NCI-H2029 treated with DMSO at 0.1 percent for 48 hours (cell line): ENCODE measurements at regions not wholly inside any gene's neighbourhood (a gene's known extent, or its start where the extent isn't known, plus 50 kb on each side); places are given as distances from the start of the nearest gene placed in this dataset.

Experiments used
- DNase-seq: peaks from one replicate; lab custom pipeline; 2025; lab: John Stamatoyannopoulos, UW

GRCh38 chr18:77520767-77521166 lies 271.1 kb downstream of the GALR1 start:
- no peak for DNase-seq

DNA sequence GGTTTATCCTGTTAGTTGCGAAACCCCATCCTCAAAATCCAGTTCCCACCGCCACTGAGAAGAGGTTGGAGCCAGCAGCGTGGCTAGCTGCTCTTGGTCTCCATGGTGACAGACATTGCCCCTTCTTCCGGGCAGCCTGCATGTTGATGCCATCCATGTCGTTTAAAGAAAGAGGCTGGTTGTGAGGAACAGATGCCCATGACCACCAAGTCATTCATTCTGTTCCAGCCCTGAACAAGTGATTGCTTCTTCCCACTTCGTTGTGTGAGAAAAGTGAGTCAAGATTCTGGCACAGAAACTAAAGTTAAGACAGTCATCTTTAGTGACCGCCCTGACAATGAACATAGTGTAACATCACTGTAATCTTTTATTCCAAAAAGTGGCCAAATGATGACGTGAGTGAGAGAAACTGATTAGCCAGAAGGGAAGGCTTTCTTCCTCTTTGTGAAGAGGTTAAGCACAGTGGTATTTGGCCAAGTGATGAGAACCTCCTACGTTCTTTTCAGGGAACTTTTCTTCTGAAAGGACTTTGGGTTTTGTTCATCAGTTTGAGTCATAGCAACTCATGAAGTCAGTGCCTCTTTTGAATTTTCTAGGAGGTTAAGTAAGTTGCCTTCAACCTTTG lies 272.5 kb downstream of the GALR1 start:
- DNase-seq, result no peak

GRCh38 chr18:77524909-77525308 lies 275.3 kb downstream of the GALR1 start:
- no peak for DNase-seq

DNA sequence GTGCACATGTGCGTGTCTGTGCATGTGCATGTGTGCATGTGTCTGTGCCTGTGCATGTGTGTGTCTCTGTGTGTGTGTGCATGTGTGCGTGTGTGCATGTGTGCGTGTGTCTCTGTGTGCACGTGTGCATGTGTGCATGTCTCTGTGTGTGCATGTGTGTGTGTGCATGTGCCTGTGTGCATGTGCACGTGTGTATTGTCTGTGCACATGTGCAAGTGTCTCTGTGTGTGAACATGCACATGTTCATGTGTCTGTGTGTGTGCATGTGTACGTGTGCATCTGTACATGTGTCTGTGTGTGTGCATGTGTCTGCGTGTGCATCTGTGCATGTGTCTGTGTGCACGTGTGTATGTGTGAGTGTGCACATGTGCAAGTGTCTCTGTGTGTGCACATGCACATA lies 277.3 kb downstream of the GALR1 start:
- DNase-seq, result no peak

DNA sequence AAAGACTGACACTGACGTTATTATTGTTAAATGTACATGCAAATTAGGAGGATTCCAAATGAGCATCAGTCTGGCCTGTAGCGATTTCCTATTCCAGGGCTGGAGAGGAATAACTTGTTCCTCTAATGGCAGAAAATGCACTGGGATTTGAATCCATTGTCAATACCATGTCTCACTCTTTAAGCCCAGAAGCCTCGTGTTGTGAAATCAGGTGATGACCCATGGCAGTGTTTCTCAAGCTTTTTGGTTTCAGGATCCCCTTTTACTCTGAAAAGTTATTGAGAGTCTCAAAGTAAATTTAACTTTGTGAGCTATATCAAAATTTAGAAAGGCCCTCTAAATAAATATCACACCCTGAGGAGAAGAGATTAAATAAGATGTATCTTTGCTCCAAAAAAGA lies 279.2 kb downstream of the GALR1 start:
- no peak for DNase-seq

GRCh38 chr18:77529492-77530176 lies 280.0 kb downstream of the GALR1 start:
- DNase-seq, result no peak

DNA sequence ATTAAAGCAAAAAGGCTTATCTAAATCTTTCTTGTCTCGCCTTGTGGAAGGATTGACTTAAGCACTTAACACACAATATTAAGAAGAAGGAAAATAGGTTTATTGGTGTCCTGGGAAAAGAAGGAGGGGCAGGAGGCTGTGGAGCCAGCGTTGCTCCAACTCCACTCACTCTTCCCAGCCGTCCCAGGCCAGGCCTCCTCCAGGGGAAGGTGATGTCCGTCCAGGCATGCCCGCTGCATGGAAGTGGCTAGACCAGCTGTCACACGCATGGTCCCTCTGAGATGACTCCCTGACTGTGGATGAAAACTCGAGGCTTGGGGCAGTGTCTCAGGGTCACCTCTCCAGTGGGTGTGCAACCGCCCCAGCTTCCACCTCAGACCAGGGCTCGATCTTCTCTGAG lies 281.1 kb downstream of the GALR1 start:
- no peak for DNase-seq

GRCh38 chr18:77539860-77540259 lies 290.2 kb downstream of the GALR1 start:
- no peak for DNase-seq

DNA sequence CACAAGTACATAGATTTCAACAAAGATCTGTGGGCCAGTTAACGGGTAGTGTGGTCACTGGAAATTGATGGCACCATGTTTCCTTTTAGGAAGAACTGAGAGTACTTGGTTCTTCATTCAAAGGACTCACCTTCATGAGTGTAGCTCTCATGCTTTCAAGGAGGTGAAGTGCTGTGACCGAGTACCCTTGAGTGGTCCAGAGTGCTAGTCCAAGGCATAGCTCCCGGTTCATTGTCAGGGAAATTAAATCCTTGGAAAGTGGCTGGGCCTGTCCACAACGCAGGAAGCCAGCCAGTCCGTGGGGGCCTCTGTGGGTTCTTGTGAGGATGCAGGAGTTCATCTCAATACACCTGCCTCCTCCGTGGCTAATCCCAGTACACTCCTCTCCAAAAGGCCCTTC lies 295.1 kb downstream of the GALR1 start:
- no peak for DNase-seq

DNA sequence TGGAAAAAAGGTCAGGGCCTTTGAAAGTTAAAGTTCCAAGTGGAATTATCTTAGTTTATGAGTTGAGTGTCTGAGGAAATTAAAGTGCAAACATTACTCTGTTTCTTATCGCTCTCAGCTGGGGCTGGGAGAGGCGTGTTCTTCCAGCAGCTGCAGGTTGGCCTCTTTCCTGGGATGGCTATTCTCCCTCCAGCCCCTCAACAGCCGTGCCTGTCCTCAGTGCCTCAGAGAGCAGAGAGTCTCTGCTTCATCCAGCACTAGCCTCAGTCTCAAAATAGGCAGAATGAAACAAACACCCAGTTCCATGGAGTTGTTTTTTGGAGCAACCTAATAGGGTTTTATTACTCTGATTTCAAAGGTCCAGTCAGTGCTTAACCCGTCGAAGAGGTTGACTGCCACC lies 298.1 kb downstream of the GALR1 start:
- DNase-seq, result no peak

DNA sequence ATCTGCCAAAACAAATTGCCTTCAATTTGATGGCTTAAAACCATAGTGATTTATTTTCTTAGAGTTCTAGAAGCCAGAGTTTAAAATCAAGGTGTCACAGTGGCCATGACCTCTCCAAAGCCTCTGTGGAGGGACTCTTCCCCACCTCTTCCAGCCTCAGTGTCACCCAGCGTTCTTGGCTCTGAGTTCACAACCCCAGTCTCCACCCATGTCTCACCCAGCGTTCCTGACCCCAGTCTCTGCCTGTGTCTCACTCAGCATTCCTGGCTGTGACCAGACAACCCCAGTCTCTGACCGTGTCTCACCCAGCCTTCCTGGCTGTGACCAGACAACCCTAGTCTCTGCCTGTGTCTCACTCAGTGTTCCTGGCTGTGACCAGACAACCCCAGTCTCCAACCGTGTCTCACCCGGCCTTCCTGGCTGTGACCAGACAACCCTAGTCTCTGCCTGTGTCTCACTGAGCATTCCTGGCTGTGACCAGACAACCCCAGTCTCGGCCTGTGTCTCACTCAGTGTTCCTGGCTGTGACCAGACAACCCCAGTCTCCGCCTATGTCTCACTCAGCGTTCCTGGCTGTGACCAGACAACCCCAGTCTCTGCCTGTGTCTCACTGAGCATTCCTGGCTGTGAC lies 299.3 kb downstream of the GALR1 start:
- no peak for DNase-seq

GRCh38 chr18:77550625-77551024 lies 301.0 kb downstream of the GALR1 start:
- DNase-seq, result no peak

- no peak for DNase-seq
Observed at GRCh38 chr18:77551055-77551454, 301.4 kb downstream of the GALR1 start.

- no peak for DNase-seq
Observed at GRCh38 chr18:77552945-77553344, 303.3 kb downstream of the GALR1 start.

GRCh38 chr18:77554061-77554460 lies 304.4 kb downstream of the GALR1 start:
- DNase-seq, result no peak

DNA sequence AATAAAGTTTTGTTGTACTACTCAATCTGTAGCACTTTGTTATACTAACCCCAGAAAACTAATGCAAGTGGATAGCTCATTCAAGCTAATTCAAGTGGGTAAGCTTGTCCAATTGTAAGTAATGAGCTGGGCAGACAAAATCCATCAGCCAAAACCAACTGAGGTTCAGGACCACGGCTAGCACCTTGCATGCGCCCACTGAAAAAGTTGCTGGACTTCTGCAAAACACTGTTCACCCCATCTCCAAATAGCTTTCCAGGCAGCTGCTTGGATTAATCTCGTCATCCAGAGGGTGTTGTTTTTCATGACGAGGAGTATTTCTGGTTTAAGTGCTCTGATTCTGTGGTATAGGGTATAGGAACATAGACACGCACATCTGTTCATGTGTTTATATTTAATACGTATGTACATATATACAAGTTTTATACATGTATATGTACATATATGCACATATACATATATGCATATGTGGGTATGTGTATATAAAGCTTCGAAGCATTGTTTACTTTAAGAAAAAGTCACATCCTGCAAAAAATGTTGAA lies 307.5 kb downstream of the GALR1 start:
- no peak for DNase-seq

GRCh38 chr18:77559274-77559910 lies 309.7 kb downstream of the GALR1 start:
- DNase-seq, result no peak

GRCh38 chr18:77560341-77560992 lies 310.8 kb downstream of the GALR1 start:
- no peak for DNase-seq

GRCh38 chr18:77566604-77567003 lies 317.0 kb downstream of the GALR1 start:
- DNase-seq, result no peak

DNA sequence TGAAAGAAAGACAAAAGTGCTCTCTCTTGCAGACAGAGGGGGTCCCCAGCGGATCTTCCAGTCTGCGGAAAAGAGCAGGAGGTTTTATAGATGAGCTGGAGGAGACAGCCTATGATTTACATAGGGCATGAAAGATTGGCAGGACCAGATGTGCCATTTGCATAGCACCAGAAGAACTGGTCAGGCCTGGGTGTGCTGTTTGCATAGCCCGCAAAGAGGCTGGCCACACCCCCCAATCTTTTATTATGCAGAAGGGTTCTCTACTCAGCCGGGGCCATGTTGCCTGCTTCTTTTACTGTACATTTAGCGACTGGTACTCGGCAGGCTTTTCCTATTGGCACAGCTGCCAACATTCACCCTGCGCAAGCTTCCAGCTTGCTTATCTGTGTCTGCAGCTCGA lies 317.6 kb downstream of the GALR1 start:
- no peak for DNase-seq

DNA sequence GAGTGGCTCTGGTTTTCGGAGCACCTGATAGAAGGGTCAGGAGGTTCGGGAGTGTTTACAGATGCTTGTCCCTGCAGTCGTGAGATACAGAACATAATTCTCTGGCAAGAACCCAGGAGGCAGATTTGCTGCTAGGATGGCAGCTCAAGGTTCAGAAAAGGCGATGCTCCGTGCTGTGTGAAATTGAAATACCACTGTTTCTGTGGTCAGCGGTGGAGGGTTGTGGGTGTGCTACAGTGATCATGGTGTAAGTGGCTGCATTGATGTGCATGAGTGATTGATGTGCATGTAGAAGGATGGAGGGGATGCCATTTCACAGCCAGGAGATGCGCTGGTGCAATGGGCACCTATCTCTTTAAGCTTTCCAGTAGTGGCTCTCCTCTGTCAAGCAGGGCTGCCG lies 322.1 kb downstream of the GALR1 start:
- DNase-seq, result no peak

DNA sequence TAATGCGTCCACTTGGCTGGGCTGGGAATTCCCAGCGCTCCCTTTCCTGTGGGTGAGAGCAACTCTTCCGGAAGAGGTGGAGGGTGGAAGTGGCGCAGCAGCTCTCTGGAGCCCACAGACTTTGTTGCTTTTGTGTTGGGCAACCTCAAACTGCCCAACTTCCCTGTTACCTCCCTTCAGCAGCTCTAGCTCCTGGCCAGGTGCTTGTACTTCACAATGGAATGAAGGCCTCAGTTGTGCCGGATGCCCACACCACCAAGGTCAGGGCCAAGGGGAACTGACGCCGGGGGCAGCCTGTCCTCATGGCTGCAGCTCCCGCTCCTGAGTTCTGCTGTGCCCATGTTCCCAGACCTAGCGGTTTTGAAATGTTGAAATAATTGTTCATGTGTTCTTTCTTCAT lies 322.9 kb downstream of the GALR1 start:
- DNase-seq, result no peak
